Right ventricle myocardium inferior (tissue), 1 donor: ENCODE measurements at regions not wholly inside any gene's neighbourhood (a gene's known extent, or its start where the extent isn't known, plus 50 kb on each side); places are given as distances from the start of the nearest gene placed in this dataset.
"Not testable (repeated sequence)": the region's sequence is repeated elsewhere in the genome, so short reads cannot be mapped to it uniquely, and the experiment has no call there.

Source experiments
- ATAC-seq: fragments of 200-7000 bp; cut with Tn5 transposase; one replicate; pipeline ENCODE4 v1.9.1; 2020; ENCODE audit warnings: mild to moderate bottlenecking, moderate library complexity
- DNase-seq: peaks from one replicate; pipeline ENCODE4 v3.0.0; 2021; ENCODE audit errors: missing footprints
- intact Hi-C: fragments of 100-400 bp; cut with DNase I; formaldehyde crosslinking; loops from one replicate; pipeline ENCODE4 v1.11.0; 2022
- donor health status: DM: no; HTN: yes; CAD: no; lungs with severe emphysema.

DNA sequence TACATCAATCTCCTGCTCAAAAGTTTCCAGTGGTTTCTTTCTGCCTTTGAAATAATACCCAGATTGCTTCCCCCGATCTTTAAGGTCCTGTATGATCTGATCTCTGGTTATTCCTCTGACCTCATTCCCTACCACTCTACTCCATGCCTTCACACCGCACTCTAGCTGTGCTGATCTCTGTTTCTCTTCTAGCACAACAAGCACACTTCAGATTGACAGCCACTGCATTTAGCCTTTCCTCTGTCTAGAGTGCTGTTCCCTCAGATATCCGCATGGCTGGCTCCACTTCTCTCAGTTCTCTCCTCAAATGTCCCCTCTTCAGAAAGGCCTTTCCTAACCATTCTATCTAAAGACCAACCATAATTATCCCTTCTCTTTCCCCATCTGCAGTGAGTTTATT is 370.4 kb upstream of the FGF13 start:
- no peak for ATAC-seq
- intact Hi-C loops = no loop called here
- DNase-seq = no peak

DNA sequence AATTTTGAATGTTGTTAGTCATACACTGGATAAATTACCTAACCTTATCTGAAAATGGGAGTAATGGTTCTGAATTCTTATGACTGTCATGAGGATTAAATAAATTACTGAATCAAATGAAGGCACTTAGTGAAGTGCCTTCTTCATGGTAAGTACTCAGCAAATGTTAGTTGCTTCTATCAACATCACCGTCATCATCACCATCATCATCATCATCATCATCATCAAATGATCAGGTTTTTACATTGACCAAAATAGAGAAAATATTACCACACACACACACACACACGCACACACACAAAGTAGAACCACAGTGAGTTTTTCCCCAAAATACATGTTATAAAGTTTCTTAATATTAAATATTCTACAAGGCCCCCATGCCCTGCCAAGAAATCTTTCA is 368.3 kb upstream of the FGF13 start:
- DNase-seq = no peak
- ATAC-seq = no peak
- intact Hi-C loops = no loop called here

DNA sequence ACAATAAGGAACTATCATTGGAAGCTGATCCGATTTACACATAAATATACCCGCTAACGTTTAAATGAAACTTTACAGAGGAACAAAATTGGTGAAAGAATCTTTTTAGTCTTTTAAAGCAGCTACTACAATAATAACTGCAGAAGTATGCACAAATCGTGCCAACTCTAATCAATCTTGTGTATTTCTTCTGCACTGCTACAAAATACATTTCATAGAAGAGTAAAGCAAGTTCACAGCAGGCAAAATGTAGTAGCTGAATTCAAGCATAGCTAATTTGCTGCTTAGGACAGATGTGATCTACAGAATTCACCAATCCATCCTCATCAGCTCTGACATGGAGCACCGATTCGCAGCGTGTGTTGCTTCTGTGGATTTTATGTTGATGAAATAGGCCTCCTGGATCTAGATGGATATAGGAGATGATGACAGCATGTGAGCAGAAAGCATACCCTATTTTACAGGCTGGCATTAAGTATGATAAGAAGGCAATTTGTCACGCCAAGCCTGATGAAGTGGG is 367.3 kb upstream of the FGF13 start:
- intact Hi-C loops = no loop called here
- ATAC-seq (no peak), DNase-seq (no peak)

- no peak for ATAC-seq
- intact Hi-C loops = no loop called here
- DNase-seq = no peak
Measured at GRCh38 chrX:139078342-139078741, 366.8 kb upstream of the FGF13 start.

DNA sequence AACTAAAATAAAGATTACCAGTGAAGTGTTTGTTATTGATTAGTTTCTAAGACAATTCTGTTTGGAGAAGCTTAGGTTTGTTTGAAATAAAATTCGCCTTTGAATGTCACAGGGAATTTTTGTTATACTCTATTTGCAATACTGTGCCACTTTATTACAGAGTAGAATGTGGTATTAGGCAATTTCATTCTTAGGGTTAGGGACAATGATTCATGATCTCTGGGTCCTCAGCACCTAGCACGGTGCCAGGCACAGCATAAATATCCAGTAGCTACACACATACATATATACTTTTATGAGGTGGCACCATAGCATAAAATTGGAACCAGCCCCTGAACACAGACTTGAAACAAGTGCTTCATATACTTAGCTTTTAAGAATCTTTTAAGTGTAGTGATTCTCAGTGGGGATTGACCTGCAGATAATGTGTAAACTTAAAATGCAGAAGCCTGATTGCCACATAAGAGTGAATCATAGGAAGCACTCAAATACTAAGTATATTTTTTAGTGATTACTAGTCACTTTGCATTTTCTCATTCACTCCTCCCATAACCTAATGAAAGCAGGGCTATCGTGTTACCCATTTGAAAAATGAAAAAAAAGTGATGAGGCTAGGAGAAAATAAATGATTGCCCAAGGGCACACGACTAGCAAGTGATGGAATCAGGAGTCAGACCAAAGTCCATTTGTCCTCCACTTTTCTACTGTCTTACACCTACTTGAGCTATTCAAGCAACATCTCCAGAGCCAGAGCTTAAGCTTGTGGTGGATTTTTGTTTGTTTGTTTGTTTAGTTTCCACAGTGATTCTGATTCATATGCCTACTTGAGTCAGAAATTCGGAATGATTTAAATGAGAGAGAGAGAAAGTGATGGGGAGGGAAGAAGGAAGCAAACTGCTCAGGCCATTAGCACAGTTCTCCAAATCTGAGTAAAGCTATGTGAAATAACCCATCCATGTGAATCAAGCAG is 366.0 kb upstream of the FGF13 start:
- ATAC-seq (no peak), DNase-seq (no peak)
- intact Hi-C loops = no loop called here

DNA sequence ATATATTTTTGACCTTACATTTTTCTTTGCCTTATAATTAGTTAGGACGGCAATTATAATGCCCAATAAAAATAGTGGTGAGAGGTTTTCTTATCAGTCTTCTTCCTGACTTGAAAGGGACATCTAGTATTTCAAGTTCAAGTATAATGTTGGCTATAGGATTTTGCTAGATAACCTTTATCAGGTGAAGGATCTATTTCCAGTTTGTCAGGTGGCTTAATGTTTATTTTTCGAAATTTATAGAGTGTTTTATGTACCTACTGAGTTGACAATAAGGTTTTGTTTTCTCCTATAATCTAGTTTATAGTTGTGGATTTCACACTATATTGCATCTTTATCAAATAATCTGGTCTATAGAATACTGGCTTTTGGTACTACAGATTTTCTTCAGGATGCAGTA is 351.8 kb upstream of the FGF13 start:
- intact Hi-C loops = no loop called here
- ATAC-seq (no peak), DNase-seq (no peak)

GRCh38 chrX:139058831-139059495 is 347.4 kb upstream of the FGF13 start:
- intact Hi-C loops = no loop called here
- ATAC-seq (no peak), DNase-seq (no peak)

DNA sequence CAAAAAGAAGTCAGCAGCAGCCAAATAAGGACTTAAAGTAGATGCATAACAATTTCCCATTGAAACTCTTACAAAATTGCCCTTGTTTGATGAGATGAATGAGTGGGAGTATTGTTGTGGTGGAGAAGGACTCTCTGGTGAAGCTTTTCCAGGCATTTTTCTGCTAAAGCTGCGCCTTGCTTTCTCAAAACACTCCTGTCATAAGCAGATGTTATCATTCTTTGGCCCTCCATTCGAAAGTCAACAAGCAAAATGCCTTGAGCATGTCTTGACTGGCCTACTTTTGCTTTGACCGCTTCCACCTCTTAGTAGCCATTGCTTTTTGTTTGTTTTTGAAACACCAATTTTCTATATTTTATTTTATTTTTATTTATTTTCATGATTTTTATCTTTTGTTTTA is 340.9 kb upstream of the FGF13 start:
- ATAC-seq (no peak), DNase-seq (no peak)
- intact Hi-C loops = no loop called here

DNA sequence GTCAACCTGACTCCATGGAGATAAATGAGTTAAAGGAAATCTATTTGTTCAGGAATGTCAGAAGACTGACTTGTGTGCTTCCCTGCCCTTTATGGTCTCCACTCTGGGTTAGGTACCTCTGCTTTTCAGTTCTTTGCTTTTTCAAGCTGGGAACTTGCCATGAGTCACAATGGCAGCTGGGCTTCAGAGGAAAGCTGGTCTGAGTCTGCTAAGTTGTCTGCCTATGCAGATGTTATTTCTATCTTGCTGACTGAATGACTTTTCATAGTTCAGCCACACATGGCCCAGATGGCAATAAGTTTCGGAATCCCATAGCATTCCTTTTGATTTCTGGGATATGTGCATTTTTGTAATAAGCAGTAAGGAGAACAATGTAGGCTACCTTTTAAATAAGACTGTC is 337.9 kb upstream of the FGF13 start:
- intact Hi-C loops = no loop called here
- no peak for ATAC-seq
- DNase-seq = no peak

DNA sequence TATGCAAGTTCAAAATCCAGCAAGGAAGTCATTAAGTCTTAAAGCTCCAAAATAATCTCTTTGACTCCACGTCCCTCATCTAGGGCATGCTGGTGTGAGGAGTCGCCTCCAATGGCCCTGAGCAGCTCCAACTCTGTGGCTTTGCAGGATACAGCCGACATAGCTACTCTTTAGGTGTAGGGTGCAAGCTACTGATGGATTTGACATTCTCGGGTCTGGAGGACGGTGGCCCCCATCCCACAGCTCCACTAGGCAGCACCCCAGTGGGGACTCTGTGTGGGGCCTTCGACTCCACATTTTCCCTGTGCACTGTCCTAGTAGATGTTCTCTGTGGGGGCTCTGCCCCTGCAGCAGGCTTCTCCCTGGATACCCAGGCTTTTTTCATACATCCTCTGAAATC is 333.2 kb upstream of the FGF13 start:
- DNase-seq (no peak), ATAC-seq (no peak)
- intact Hi-C loops = no loop called here

GRCh38 chrX:139039041-139039440 is 327.5 kb upstream of the FGF13 start:
- no peak for DNase-seq
- intact Hi-C loops = no loop called here
- ATAC-seq = no peak

GRCh38 chrX:139026811-139027210 is 315.3 kb upstream of the FGF13 start:
- intact Hi-C loops = no loop called here
- ATAC-seq = no peak
- DNase-seq = no peak

DNA sequence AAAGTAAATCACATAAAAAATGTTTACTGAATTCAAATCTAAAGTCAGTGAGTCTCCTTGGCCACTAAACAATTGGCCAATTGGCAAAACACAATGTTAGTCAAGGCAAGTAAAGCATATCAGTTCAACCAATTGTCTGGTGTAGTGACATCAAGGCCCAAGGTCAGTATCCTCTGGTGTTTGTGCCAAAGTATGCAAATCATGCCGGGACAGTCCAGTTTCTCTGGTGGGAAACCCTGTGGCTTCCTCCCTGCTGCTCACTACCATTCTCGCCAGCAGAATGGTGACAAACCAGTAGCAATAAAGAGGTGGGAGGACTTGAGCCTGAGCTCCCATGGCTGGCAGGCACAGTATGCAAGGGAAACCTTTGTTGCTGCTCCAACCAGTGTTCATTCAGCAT is 314.9 kb upstream of the FGF13 start:
- intact Hi-C loops = no loop called here
- ATAC-seq (no peak), DNase-seq (no peak)

DNA sequence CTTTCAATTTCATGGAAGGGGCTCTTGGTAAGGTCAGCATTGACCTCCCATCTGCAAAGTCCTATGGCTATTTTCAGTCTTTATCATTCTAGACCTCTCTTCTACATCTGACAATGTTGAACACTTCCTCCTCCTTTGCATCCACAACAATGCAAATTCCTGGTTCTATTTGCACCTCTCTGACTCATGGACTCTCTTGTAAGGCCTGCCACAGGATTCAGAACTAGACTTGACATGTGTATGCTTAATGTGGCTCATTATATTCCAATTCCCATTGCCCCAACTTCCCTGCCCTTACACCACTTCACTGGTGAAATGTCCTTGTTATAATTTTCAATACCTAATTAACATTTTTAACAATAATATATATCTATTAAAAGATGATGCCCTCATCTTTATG is 314.3 kb upstream of the FGF13 start:
- DNase-seq (no peak), ATAC-seq (no peak)
- intact Hi-C loops = no loop called here

DNA sequence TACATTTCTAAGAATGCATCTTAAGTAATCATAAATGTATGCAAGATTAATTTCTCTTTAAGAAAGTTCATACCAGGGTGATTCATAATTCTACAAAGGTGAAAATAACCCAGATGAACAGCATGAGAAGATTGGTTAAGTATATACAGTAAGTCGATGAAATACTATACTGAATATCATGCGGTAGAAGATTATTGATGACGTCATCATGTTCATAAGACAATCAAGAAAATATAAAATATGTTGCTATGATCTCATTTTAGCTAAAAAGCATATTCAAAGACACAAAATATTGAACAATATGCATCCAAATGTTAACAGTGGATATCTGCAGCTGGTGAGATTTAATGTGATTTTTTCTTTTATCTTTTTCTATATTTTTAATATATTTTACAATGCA is 312.0 kb upstream of the FGF13 start:
- ATAC-seq (no peak), DNase-seq (no peak)
- intact Hi-C loops = no loop called here

- DNase-seq = no peak
- ATAC-seq = no peak
- intact Hi-C loops = no loop called here
Measured at GRCh38 chrX:139020801-139021200, 309.3 kb upstream of the FGF13 start.

GRCh38 chrX:139018436-139018835 is 306.9 kb upstream of the FGF13 start:
- no peak for ATAC-seq

DNA sequence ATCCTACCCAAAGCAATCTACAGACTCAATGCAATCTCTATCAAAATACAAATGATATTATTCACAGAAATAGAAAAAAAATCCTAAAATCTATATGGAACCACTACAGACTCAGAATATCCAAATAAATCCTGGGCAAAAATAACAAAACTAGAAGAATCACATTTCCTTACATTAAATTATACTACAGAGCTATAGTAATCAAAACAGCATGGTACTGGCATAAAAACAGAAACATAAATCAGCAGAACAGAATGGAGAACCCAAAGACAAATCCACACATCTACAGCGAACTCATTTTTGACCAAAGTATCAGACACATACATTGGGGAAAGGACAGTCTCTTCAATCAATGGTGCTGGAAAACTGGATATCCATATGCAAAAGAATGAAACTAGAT is 304.1 kb upstream of the FGF13 start:
- DNase-seq = no peak
- ATAC-seq = no peak
- intact Hi-C loops = no loop called here

More at GRCh38 chrX:139018436-139018835, 306.9 kb upstream of the FGF13 start:
- no peak for DNase-seq
- intact Hi-C loops = no loop called here

DNA sequence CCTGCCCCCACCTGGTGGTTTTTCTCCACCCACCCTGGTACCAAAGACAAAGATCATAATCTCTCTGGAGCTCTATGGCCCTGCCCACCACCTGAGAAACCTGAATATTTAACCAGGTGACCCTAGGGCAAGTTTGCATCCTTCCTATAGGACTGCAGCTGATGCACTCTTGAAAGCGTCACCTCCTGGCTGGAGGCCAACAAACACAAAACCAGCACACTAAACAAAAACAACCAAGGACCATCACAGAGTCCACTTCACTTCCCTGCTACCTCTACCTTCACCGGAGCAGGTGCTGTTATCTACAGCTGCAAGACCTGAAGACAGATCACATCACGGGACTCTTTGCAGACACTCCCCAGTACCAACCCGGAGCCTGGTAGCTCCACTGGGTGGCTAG is 296.7 kb upstream of the FGF13 start:
- ATAC-seq = no peak
- intact Hi-C loops = no loop called here
- DNase-seq = no peak

GRCh38 chrX:139003856-139004527 is 292.5 kb upstream of the FGF13 start:
- intact Hi-C loops, ATAC-seq: not testable (repeated sequence)

More at GRCh38 chrX:139003856-139004527, 292.5 kb upstream of the FGF13 start:
- not testable (repeated sequence) for DNase-seq
